GM23338 (cell line): ENCODE measurements at regions not wholly inside any gene's neighbourhood (a gene's known extent, or its start where the extent isn't known, plus 50 kb on each side); places are given as distances from the start of the nearest gene placed in this dataset.

Source experiments
- ATAC-seq: fragments of 200-7000 bp; cut with Tn5 transposase; 3 replicates; pipeline ENCODE4 v1.9.1; 2020
- DNase-seq: peaks from one replicate; pipeline ENCODE4 v3.0.0-alpha.2; 2015; ENCODE audit warnings: low spot score
- H2AFZ ChIP-seq: fragments of 200-600 bp; sonication (generic); 2 replicates; pipeline ENCODE4 v1.8.0; 2016; ENCODE audit warnings: antibody characterized with exemption, mild to moderate bottlenecking, moderate library complexity
- H3F3A ChIP-seq: fragments of 200-600 bp; sonication (generic); replicated peaks from 2 replicates; pipeline ENCODE4 v1.8.0; 2017; ENCODE audit warnings: antibody characterized with exemption, mixed run types, low read depth
- H3K27ac ChIP-seq: fragments of 200-600 bp; sonication (generic); 2 replicates; pipeline ENCODE4 v1.6.1; 2016; ENCODE audit warnings: low read depth
- H3K27me3 ChIP-seq: fragments of 200-600 bp; sonication (generic); 2 replicates; pipeline ENCODE4 v1.8.0; 2016; ENCODE audit warnings: mild to moderate bottlenecking, mixed run types, moderate library complexity; ENCODE audit not compliant: insufficient read depth
- H3K36me3 ChIP-seq: fragments of 200-600 bp; sonication (generic); 2 replicates; pipeline ENCODE4 v1.8.0; 2016; ENCODE audit warnings: mild to moderate bottlenecking; ENCODE audit not compliant: insufficient read depth
- H3K4me1 ChIP-seq: fragments of 200-600 bp; sonication (generic); 2 replicates; pipeline ENCODE4 v1.8.0; 2016; ENCODE audit warnings: mild to moderate bottlenecking, moderate library complexity; ENCODE audit not compliant: insufficient read depth
- H3K4me2 ChIP-seq: fragments of 200-600 bp; sonication (generic); 2 replicates; pipeline ENCODE4 v1.7.1; 2017; ENCODE audit warnings: mixed run types
- H3K4me3 ChIP-seq: fragments of 200-600 bp; sonication (generic); 2 replicates; pipeline ENCODE4 v1.6.1; 2016; ENCODE audit warnings: mixed run types
- H3K79me2 ChIP-seq: fragments of 200-600 bp; sonication (generic); replicated peaks from 2 replicates; pipeline ENCODE4 v1.8.0; 2017; ENCODE audit warnings: mild to moderate bottlenecking; ENCODE audit not compliant: insufficient read depth
- H3K9me2 ChIP-seq: fragments of 200-600 bp; sonication (generic); 2 replicates; pipeline ENCODE4 v1.8.0; 2017; ENCODE audit not compliant: insufficient read depth
- H4K20me1 ChIP-seq: fragments of 200-600 bp; sonication (generic); replicated peaks from 2 replicates; pipeline ENCODE4 v1.8.0; 2017; ENCODE audit warnings: mild to moderate bottlenecking; ENCODE audit not compliant: insufficient read depth
- H3K27ac Mint-ChIP-seq: 2 replicates; pipeline ENCODE4 v1.8.0; 2020; ENCODE audit warnings: inconsistent platforms, mild to moderate bottlenecking, moderate library complexity, mixed read lengths
- H3K27me3 Mint-ChIP-seq: 3 replicates; pipeline ENCODE4 v1.8.0; 2022; ENCODE audit warnings: low read depth, mild to moderate bottlenecking, moderate library complexity, mixed read lengths, inconsistent platforms; ENCODE audit not compliant: insufficient read depth, poor library complexity
- H3K36me3 Mint-ChIP-seq: 3 replicates; pipeline ENCODE4 v1.8.0; 2021; ENCODE audit warnings: low read depth, mild to moderate bottlenecking, inconsistent platforms, moderate library complexity, mixed read lengths
- H3K4me1 Mint-ChIP-seq: 3 replicates; pipeline ENCODE4 v1.8.0; 2020; ENCODE audit warnings: mild to moderate bottlenecking, inconsistent platforms, mixed read lengths
- H3K4me3 Mint-ChIP-seq: 3 replicates; pipeline ENCODE4 v1.8.0; 2021; ENCODE audit warnings: moderate library complexity, mild to moderate bottlenecking, inconsistent platforms, mixed read lengths
- H3K9me3 Mint-ChIP-seq: 3 replicates; pipeline ENCODE4 v1.8.0; 2020; ENCODE audit warnings: moderate library complexity, mild to moderate bottlenecking, inconsistent platforms, mixed read lengths
- ETS1 ChIP-seq: IDR thresholded peaks from 2 replicates; pipeline ENCODE4 v1.6.1; 2016; ENCODE audit warnings: antibody characterized with exemption
- EZH2 ChIP-seq: fragments of 200-600 bp; sonication (generic); IDR thresholded peaks from one replicate; pipeline ENCODE4 v1.8.0; 2017; ENCODE audit warnings: antibody characterized with exemption, mild to moderate bottlenecking, low read depth; ENCODE audit not compliant: unreplicated experiment
- EZH2phosphoT487 ChIP-seq: fragments of 200-600 bp; sonication (generic); IDR thresholded peaks from one replicate; pipeline ENCODE4 v1.8.1; 2018; ENCODE audit warnings: antibody characterized with exemption; ENCODE audit not compliant: unreplicated experiment
- JUNB ChIP-seq: IDR thresholded peaks from one replicate; pipeline ENCODE4 v1.6.1; 2016; ENCODE audit warnings: antibody characterized with exemption; ENCODE audit not compliant: unreplicated experiment
- POLR2AphosphoS5 ChIP-seq: IDR thresholded peaks from 2 replicates; pipeline ENCODE4 v1.6.1; 2016; ENCODE audit warnings: antibody characterized with exemption, low read depth
- REST ChIP-seq: IDR thresholded peaks from one replicate; pipeline ENCODE4 v1.6.1; 2018; ENCODE audit warnings: antibody characterized with exemption; ENCODE audit not compliant: unreplicated experiment
- STAT1 ChIP-seq: IDR thresholded peaks from one replicate; pipeline ENCODE4 v1.6.1; 2016; ENCODE audit warnings: antibody characterized with exemption; ENCODE audit not compliant: unreplicated experiment
- ZNF114 ChIP-seq: fragments of 250-450 bp; sonication (Bioruptor Pico); IDR thresholded peaks from 2 replicates; pipeline ENCODE4 v1.5.0; 2020; ENCODE audit warnings: mild to moderate bottlenecking, moderate library complexity
- ZNF462 ChIP-seq: fragments of 250-450 bp; sonication (Bioruptor Pico); IDR thresholded peaks from 2 replicates; pipeline ENCODE4 v1.5.0; 2020; ENCODE audit warnings: mild to moderate bottlenecking, moderate library complexity

GRCh38 chr2:94758546-94758945 is 112.7 kb upstream of the TEKT4 start:
- no peaks in the 10 kb centered on the region for H3K79me2 ChIP-seq
- DNase-seq (no peak), ATAC-seq (no peak)
- H3K27ac ChIP-seq: no peak overlapping the region
- no peak overlapping the region for H3K27ac Mint-ChIP-seq
- H3K36me3 Mint-ChIP-seq: no peaks in the 10 kb centered on the region
- no peaks in the 10 kb centered on the region for H3K27me3 ChIP-seq
- H3K4me2 ChIP-seq: no peak overlapping the region
- H3F3A ChIP-seq: no peaks in the 10 kb centered on the region
- H3K4me3 Mint-ChIP-seq: no peak overlapping the region
- no peak overlapping the region for H2AFZ ChIP-seq
- TF ChIP-seq ZNF462 (no peak), STAT1 (no peak), EZH2 (no peak), JUNB (no peak), ZNF114 (CRISPR knock-in tag) (no peak), EZH2phosphoT487 (no peak), POLR2AphosphoS5 (no peak)
- H3K36me3 ChIP-seq: no peaks in the 10 kb centered on the region
- no peaks in the 10 kb centered on the region for H3K9me2 ChIP-seq
- H3K4me3 ChIP-seq: no peak overlapping the region
- H4K20me1 ChIP-seq: no peaks in the 10 kb centered on the region
- H3K9me3 Mint-ChIP-seq: peaks cover 6% of the 10 kb centered on the region; the same call in 1 of the 3 replicates
- H3K4me1 Mint-ChIP-seq: no peaks in the 10 kb centered on the region
- H3K27me3 Mint-ChIP-seq: peaks cover 45% of the 10 kb centered on the region
- no peaks in the 10 kb centered on the region for H3K4me1 ChIP-seq

GRCh38 chr2:94759211-94759610 is 112.0 kb upstream of the TEKT4 start:
- Histone ChIP-seq H3K4me3 (no peak overlapping the region), H3F3A (no peaks in the 10 kb centered on the region), H4K20me1 (no peaks in the 10 kb centered on the region), H3K27me3 (no peaks in the 10 kb centered on the region), H3K27ac (no peak overlapping the region), H3K9me2 (no peaks in the 10 kb centered on the region), H3K79me2 (no peaks in the 10 kb centered on the region), H3K4me2 (no peak overlapping the region), H3K36me3 (no peaks in the 10 kb centered on the region), H2AFZ (no peak overlapping the region), H3K4me1 (no peaks in the 10 kb centered on the region)
- Mint-ChIP-seq H3K4me3 (no peak overlapping the region), H3K36me3 (no peaks in the 10 kb centered on the region), H3K27me3 (peaks cover 46% of the 10 kb centered on the region), H3K4me1 (no peaks in the 10 kb centered on the region), H3K9me3 (peaks cover 6% of the 10 kb centered on the region; the same call in 1 of the 3 replicates), H3K27ac (no peak overlapping the region)
- peak; percentile 62; the same call in 2 of the 3 replicates for ATAC-seq
- TF ChIP-seq POLR2AphosphoS5 (no peak), REST (peak; percentile 71), EZH2 (no peak), ETS1 (no peak)
- DNase-seq: peak; percentile 13
